ENCODE measurements at regions not wholly inside any gene's neighbourhood (a gene's known extent, or its start where the extent isn't known, plus 50 kb on each side); places are given as distances from the start of the nearest gene placed in this dataset.

- no peak for DNase-seq (ENCODE audit: low read depth)
- TF ChIP-seq CTCF (IDR thresholded peaks at IDR 0.05; ENCODE audit: insufficient read depth, low read depth, low read length, missing control alignments) = no peak
- no peak overlapping the region for H3K4me3 ChIP-seq (ENCODE audit: low read depth, low read length)
Observed at GRCh38 chr2:236400046-236400574, 135.9 kb upstream of the ASB18 start.

GRCh38 chr2:236400594-236401360 is 136.6 kb upstream of the ASB18 start:
- H3K4me3 ChIP-seq (ENCODE audit: low read depth, low read length) = no peak overlapping the region
- no peak for TF ChIP-seq CTCF (IDR thresholded peaks at IDR 0.05; ENCODE audit: insufficient read depth, low read depth, low read length, missing control alignments)

GRCh38 chr2:236402033-236402790 is 138.0 kb upstream of the ASB18 start:
- DNase-seq (ENCODE audit: low read depth) = peak; percentile 32
- no peak for TF ChIP-seq CTCF (IDR thresholded peaks at IDR 0.05; ENCODE audit: insufficient read depth, low read depth, low read length, missing control alignments)
- no peak overlapping the region for H3K4me3 ChIP-seq (ENCODE audit: low read depth, low read length)

More at GRCh38 chr2:236400594-236401360, 136.6 kb upstream of the ASB18 start:
- DNase-seq (ENCODE audit: low read depth) = no peak

- DNase-seq (ENCODE audit: low read depth) = no peak
Observed at GRCh38 chr2:236403125-236403524, 138.9 kb upstream of the ASB18 start.

DNA sequence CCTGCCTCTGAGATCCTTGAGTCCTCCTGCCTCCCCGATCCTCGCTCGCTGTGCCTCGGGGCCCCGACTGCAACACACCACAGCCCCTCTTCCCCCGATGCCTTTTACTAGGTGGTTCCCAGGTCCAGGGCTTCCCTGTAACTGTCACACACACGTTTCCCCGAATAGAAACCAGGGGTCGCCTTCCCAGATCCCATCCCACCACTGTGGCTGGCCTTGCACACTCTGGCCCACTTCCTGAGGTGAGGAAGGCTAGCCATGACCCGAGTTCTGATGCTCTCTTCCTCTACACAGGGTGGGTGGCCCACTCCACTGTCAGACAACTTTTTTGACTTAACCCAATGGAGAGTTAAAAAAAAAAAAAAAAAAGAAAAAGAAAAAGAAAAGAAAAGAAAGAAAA is 139.6 kb upstream of the ASB18 start:
- no peak overlapping the region for H3K4me3 ChIP-seq (ENCODE audit: low read depth, low read length)
- DNase-seq (ENCODE audit: low read depth) = no peak
- TF ChIP-seq CTCF (IDR thresholded peaks at IDR 0.05; ENCODE audit: insufficient read depth, low read depth, low read length, missing control alignments) = no peak

More at GRCh38 chr2:236403125-236403524, 138.9 kb upstream of the ASB18 start:
- no peak overlapping the region for H3K4me3 ChIP-seq (ENCODE audit: low read depth, low read length)
- TF ChIP-seq CTCF (IDR thresholded peaks at IDR 0.05; ENCODE audit: insufficient read depth, low read depth, low read length, missing control alignments) = no peak

DNA sequence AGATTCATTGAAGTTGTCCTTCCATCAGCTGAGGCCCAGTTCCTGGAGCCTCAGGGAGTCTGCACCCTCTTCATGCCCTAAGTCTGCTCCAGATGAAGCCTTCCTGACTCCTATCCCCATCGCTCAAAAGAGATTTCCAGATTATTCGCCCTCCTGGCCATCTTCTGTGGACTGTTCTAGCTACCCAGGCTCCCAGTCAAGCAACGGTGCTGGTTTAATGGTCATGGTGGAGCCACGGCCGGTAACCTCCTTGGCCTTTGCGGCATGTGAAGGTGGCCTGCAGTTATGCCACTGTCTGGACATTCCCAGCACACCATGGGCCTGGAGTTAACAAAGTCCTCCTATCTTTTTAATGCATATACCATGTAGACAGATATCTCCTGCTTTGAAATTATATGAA is 140.1 kb upstream of the ASB18 start:
- H3K4me3 ChIP-seq (ENCODE audit: low read depth, low read length) = no peak overlapping the region
- DNase-seq (ENCODE audit: low read depth) = no peak
- no peak for TF ChIP-seq CTCF (IDR thresholded peaks at IDR 0.05; ENCODE audit: insufficient read depth, low read depth, low read length, missing control alignments)
